GM12878 (cell line): ENCODE measurements at regions not wholly inside any gene's neighbourhood (a gene's known extent, or its start where the extent isn't known, plus 50 kb on each side); places are given as distances from the start of the nearest gene placed in this dataset.

Experiments
- ATAC-seq: fragments of 200-7000 bp; cut with Tn5 transposase; 3 replicates; pipeline ENCODE4 v1.9.1; 2020; ENCODE audit warnings: mild to moderate bottlenecking, moderate library complexity
- BruUV-seq: library from RNA; stranded (reverse); fragments of 400-500 nt; replicated peaks from 2 replicates; lab custom pipeline; 2021; lab: Mats Ljungman, UMichigan
- CTCF ChIA-PET: fragments of 300-600 bp; sonication (Branson Sonifier 250); formaldehyde crosslinking; extraction: SDS; loops from one replicate; lab custom pipeline; 2021; ENCODE audit warnings: inconsistent platforms; lab: Yijun Ruan, JAX
- POLR2A ChIA-PET: fragments of 350-600 bp; formaldehyde crosslinking; extraction: SDS; loops from one replicate; lab custom pipeline; 2021; ENCODE audit warnings: inconsistent platforms; lab: Charles Lee
- RAD21 ChIA-PET: fragments of 300-600 bp; sonication (Branson Sonifier 250); formaldehyde crosslinking; loops from one replicate; lab custom pipeline; 2023; ENCODE audit warnings: antibody characterized with exemption; ENCODE audit not compliant: unreplicated experiment; lab: Charles Lee
- SMC1A ChIA-PET: fragments of 300-600 bp; sonication (Branson Sonifier 250); formaldehyde crosslinking; loops from one replicate; lab custom pipeline; 2023; ENCODE audit not compliant: unreplicated experiment, uncharacterized antibody; lab: Charles Lee
- DNase-seq: peaks from one replicate; pipeline ENCODE4 v3.0.0-alpha.2; 2011; ENCODE audit warnings: low read depth, low spot score
- FAIRE-seq: peaks from 3 replicates; lab custom pipeline; 2011; peaks lifted over from hg19 to GRCh38; lab: Jason Lieb, UNC
- H2AFZ ChIP-seq: 2 replicates; pipeline ENCODE4 v1.6.0; 2011; ENCODE audit warnings: low read depth, low read length, control low read depth; ENCODE audit not compliant: control insufficient read depth
- H3K27ac ChIP-seq: 2 replicates; pipeline ENCODE4 v1.5.1; 2011; ENCODE audit warnings: control low read depth; ENCODE audit not compliant: control insufficient read depth, insufficient read depth
- H3K27me3 ChIP-seq, 2 experiments: replicated peaks in 1 of 2; 2 replicates each; pipeline versions ENCODE4 v1.6.0 to v1.6.1; 2011; ENCODE audit warnings: low read length in 1 of 2; ENCODE audit not compliant: control insufficient read depth in 2 of 2, insufficient read depth in 2 of 2
- H3K36me3 ChIP-seq, 2 experiments: 2 replicates each; pipeline ENCODE4 v1.5.1; 2011; ENCODE audit warnings: low read length in 1 of 2; ENCODE audit not compliant: control insufficient read depth in 2 of 2, insufficient read depth in 2 of 2
- H3K4me1 ChIP-seq: 2 replicates; pipeline ENCODE4 v1.6.1; 2011; ENCODE audit warnings: mild to moderate bottlenecking, low read length, moderate library complexity, mixed read lengths; ENCODE audit not compliant: control insufficient read depth, insufficient read depth
- H3K4me2 ChIP-seq: 2 replicates; pipeline ENCODE4 v1.6.0; 2011; ENCODE audit warnings: control low read depth; ENCODE audit not compliant: control insufficient read depth, insufficient read depth
- H3K4me3 ChIP-seq: fragments of 200-600 bp; sonication (generic); 2 replicates; pipeline ENCODE4 v1.5.1; 2016
- H3K79me2 ChIP-seq: 2 replicates; pipeline ENCODE4 v1.6.0; 2011; ENCODE audit warnings: low read length; ENCODE audit not compliant: control insufficient read depth, insufficient read depth
- H3K9ac ChIP-seq: 2 replicates; pipeline ENCODE4 v1.8.0; 2011; ENCODE audit warnings: low read length, control low read depth, mixed read lengths; ENCODE audit not compliant: control insufficient read depth, insufficient read depth
- H3K9me3 ChIP-seq: replicated peaks from 3 replicates; pipeline ENCODE4 v1.5.1; 2011; ENCODE audit warnings: mild to moderate bottlenecking, low read length; ENCODE audit not compliant: control insufficient read depth, insufficient read depth
- H4K20me1 ChIP-seq: 2 replicates; pipeline ENCODE4 v1.6.0; 2011; ENCODE audit not compliant: control insufficient read depth, insufficient read depth
- ATF3 ChIP-seq: IDR thresholded peaks from 2 replicates; pipeline ENCODE4 v1.6.1; 2011; ENCODE audit warnings: low read depth, mild to moderate bottlenecking, low read length, moderate library complexity, borderline replicate concordance; ENCODE audit errors: extremely low read depth
- DPF2 ChIP-seq: fragments of 450-650 bp; IDR thresholded peaks from 2 replicates; pipeline ENCODE4 v1.6.1; 2017; ENCODE audit warnings: mild to moderate bottlenecking
- E2F4 ChIP-seq: IDR thresholded peaks from 2 replicates; pipeline ENCODE4 v1.6.1; 2012; ENCODE audit warnings: low read depth, low read length, improper control_type of control experiment
- E2F8 ChIP-seq: fragments of 450-650 bp; IDR thresholded peaks from 2 replicates; pipeline ENCODE4 v1.6.1; 2018; ENCODE audit warnings: mild to moderate bottlenecking, low read depth, moderate library complexity; ENCODE audit not compliant: partially characterized antibody
- HCFC1 ChIP-seq: fragments of 150-350 bp; IDR thresholded peaks from 2 replicates; pipeline ENCODE4 v1.6.1; 2014; ENCODE audit warnings: low read length
- LARP7 ChIP-seq: fragments of 450-650 bp; IDR thresholded peaks from 2 replicates; pipeline ENCODE4 v1.6.1; 2017; ENCODE audit warnings: mild to moderate bottlenecking
- MEF2B ChIP-seq: fragments of 450-650 bp; IDR thresholded peaks from 2 replicates; pipeline ENCODE4 v1.6.1; 2018; ENCODE audit warnings: mild to moderate bottlenecking, moderate library complexity; ENCODE audit not compliant: partially characterized antibody, poor library complexity, severe bottlenecking
- MTA3 ChIP-seq: IDR thresholded peaks from 2 replicates; pipeline ENCODE4 v1.6.1; 2012; ENCODE audit warnings: low read length, inconsistent platforms, borderline replicate concordance
- MYC ChIP-seq: IDR thresholded peaks from 2 replicates; pipeline ENCODE4 v1.6.1; 2011; ENCODE audit warnings: mild to moderate bottlenecking, low read length, moderate library complexity, inconsistent platforms; ENCODE audit not compliant: insufficient read depth, insufficient replicate concordance, insufficient read length, severe bottlenecking
- NFYB ChIP-seq: IDR thresholded peaks from 2 replicates; pipeline ENCODE4 v1.6.1; 2011; ENCODE audit warnings: low read depth, mild to moderate bottlenecking, low read length, improper control_type of control experiment, moderate library complexity; ENCODE audit not compliant: insufficient read depth
- SIN3A ChIP-seq: IDR thresholded peaks from 2 replicates; pipeline ENCODE4 v1.6.1; 2012; ENCODE audit warnings: low read depth, low read length, improper control_type of control experiment
- SMARCA5 ChIP-seq: fragments of 450-650 bp; IDR thresholded peaks from 2 replicates; pipeline ENCODE4 v1.6.1; 2017; ENCODE audit warnings: mild to moderate bottlenecking
- SREBF1 ChIP-seq: IDR thresholded peaks from 2 replicates; pipeline ENCODE4 v1.6.1; 2012; ENCODE audit warnings: mild to moderate bottlenecking, low read length
- SUZ12 ChIP-seq: fragments of 200-600 bp; sonication (generic); IDR thresholded peaks from one replicate; pipeline ENCODE4 v1.6.1; 2018; ENCODE audit warnings: antibody characterized with exemption, mild to moderate bottlenecking; ENCODE audit not compliant: unreplicated experiment
- TBL1XR1 ChIP-seq: IDR thresholded peaks from 2 replicates; pipeline ENCODE4 v1.6.1; 2012; ENCODE audit warnings: low read depth, low read length, improper control_type of control experiment
- ZBED1 ChIP-seq: IDR thresholded peaks from 2 replicates; pipeline ENCODE4 v1.6.1; 2016; ENCODE audit warnings: borderline replicate concordance
- ZNF24 ChIP-seq: fragments of 450-650 bp; IDR thresholded peaks from 2 replicates; pipeline ENCODE4 v1.6.1; 2017; ENCODE audit warnings: antibody characterized with exemption, mild to moderate bottlenecking
- ZNF592 ChIP-seq: fragments of 450-650 bp; IDR thresholded peaks from 2 replicates; pipeline ENCODE4 v1.6.1; 2017; ENCODE audit warnings: mild to moderate bottlenecking, moderate library complexity
- WGBS: methylation state at CpG from one replicate; pipeline ENCODE4 v1.1.6; 2016; ENCODE audit warnings: low lambda C conversion rate; ENCODE audit not compliant: insufficient replicate concordance, insufficient coverage; ENCODE audit errors: missing lambda C conversion rate; 5-methylcytosine and 5-hydroxymethylcytosine counted together
- in situ Hi-C: fragments of 300-500 bp; cut with MboI; formaldehyde crosslinking; loops from 9 replicates; pipeline ENCODE4 v1.14.3; 2018; ENCODE audit warnings: mixed read lengths
- intact Hi-C: fragments of 100-400 bp; cut with micrococcal nuclease; formaldehyde crosslinking; loops from one replicate; pipeline ENCODE4 v1.14.2; 2022; ENCODE audit not compliant: unreplicated experiment

- Histone ChIP-seq H3K27me3 (peaks cover 3 to 4% of the 10 kb centered on the region in 2 experiments), H3K4me1 (no peaks in the 10 kb centered on the region), H3K79me2 (no peaks in the 10 kb centered on the region), H3K4me2 (no peak overlapping the region), H3K36me3 (no peaks in the 10 kb centered on the region), H3K27ac (no peak overlapping the region), H3K4me3 (no peak overlapping the region), H3K9ac (no peak overlapping the region), H3K9me3 (no peaks in the 10 kb centered on the region), H2AFZ (no peak overlapping the region), H4K20me1 (no peaks in the 10 kb centered on the region)
- CTCF ChIA-PET = no interaction called here
- no peak for DNase-seq
- 71% methylated on average over 2 of the region's 2 CpGs for WGBS
- intact Hi-C loops = no loop called here
- no peak for FAIRE-seq
- no TSS peak for BruUV-seq
- TF ChIP-seq SREBF1 (no peak), MTA3 (no peak), ATF3 (no peak), SMARCA5 (no peak), HCFC1 (no peak), ZNF24 (no peak), MYC (no peak), DPF2 (no peak), LARP7 (no peak), NFYB (no peak), E2F8 (no peak), SIN3A (no peak), MEF2B (no peak), E2F4 (no peak), ZBED1 (no peak), TBL1XR1 (no peak), ZNF592 (no peak), SUZ12 (no peak)
- RAD21 ChIA-PET = no interaction called here
- ATAC-seq = no peak
- POLR2A ChIA-PET = no interaction called here
- SMC1A ChIA-PET = no interaction called here
- in situ Hi-C loops = loop anchor here (25.0 kb wide), 1 partner anchor 1517 kb away; no protein-coding TSS in a partner anchor
Observed at GRCh38 chr2:111679202-111679601, 204.8 kb downstream of the ANAPC1 start.
